IPS DF 6.9 (cell line): ENCODE measurements at regions not wholly inside any gene's neighbourhood (a gene's known extent, or its start where the extent isn't known, plus 50 kb on each side); places are given as distances from the start of the nearest gene placed in this dataset.

Experiments used
- DNase-seq: peaks from one replicate; pipeline ENCODE4 v3.0.0-alpha.2; 2013; ENCODE audit warnings: low read depth, low spot score
- H3K27ac ChIP-seq: one replicate; pipeline ENCODE4 v1.5.1; 2013; ENCODE audit warnings: low read length, control low read depth
- H3K27me3 ChIP-seq: 2 replicates; pipeline ENCODE4 v1.6.1; 2013; ENCODE audit warnings: mild to moderate bottlenecking, low read length; ENCODE audit not compliant: control insufficient read depth, insufficient read depth
- H3K36me3 ChIP-seq: 2 replicates; pipeline ENCODE4 v1.6.1; 2013; ENCODE audit warnings: low read length; ENCODE audit not compliant: control insufficient read depth, insufficient read depth
- H3K4me1 ChIP-seq: 2 replicates; pipeline ENCODE4 v1.6.1; 2013; ENCODE audit warnings: low read length; ENCODE audit not compliant: control insufficient read depth, insufficient read depth
- H3K4me3 ChIP-seq: 2 replicates; pipeline ENCODE4 v1.5.1; 2013; ENCODE audit warnings: mild to moderate bottlenecking, low read length
- H3K9me3 ChIP-seq: 2 replicates; pipeline ENCODE4 v1.6.1; 2013; ENCODE audit warnings: low read length, inconsistent platforms; ENCODE audit not compliant: control insufficient read depth, insufficient read depth
- WGBS: extraction: QIAGEN DNeasy Blood & Tissue Kit; methylation state at CpG from one replicate; pipeline ENCODE4 v1.1.7; 2013; ENCODE audit warnings: mixed read lengths, missing lambda C conversion rate; ENCODE audit not compliant: insufficient read length, insufficient coverage; 5-methylcytosine and 5-hydroxymethylcytosine counted together

GRCh38 chr5:116631147-116631546 is 56.5 kb upstream of the SEMA6A start:
- no peaks in the 10 kb centered on the region; the same call in 1 of the 2 replicates for H3K4me1 ChIP-seq
- DNase-seq = no peak
- WGBS = no CpG with 5 or more reads among the region's 1 CpG
- H3K4me3 ChIP-seq = no peak overlapping the region
- H3K9me3 ChIP-seq = no peaks in the 10 kb centered on the region
- no peak overlapping the region for H3K27ac ChIP-seq
- no peaks in the 10 kb centered on the region for H3K36me3 ChIP-seq
- no peaks in the 10 kb centered on the region for H3K27me3 ChIP-seq

DNA sequence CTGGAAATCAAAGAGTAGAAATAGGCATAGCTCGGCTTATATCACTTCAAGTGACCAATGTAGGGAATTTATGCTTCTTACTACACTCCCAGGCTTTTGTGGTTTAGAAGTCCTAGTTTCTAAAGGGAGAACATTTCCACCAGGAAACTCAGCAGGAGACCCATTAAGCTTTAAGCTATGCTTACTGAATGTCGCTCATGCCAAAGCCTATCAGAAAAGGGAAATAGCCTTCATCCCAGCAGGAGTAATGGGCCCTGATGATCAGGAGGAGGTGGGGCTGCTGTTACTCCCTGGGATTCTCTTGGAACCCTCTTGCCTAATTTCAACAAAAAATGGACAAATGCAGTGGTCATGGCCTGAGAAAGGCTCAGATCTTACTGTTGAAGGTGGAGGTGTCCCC is 54.5 kb upstream of the SEMA6A start:
- no CpG with 5 or more reads among the region's 2 CpGs for WGBS
- Histone ChIP-seq H3K27ac (no peak overlapping the region), H3K4me1 (no peaks in the 10 kb centered on the region; the same call in 1 of the 2 replicates), H3K27me3 (no peaks in the 10 kb centered on the region), H3K9me3 (no peaks in the 10 kb centered on the region), H3K36me3 (no peaks in the 10 kb centered on the region), H3K4me3 (no peak overlapping the region)
- peak; percentile 29 for DNase-seq

DNA sequence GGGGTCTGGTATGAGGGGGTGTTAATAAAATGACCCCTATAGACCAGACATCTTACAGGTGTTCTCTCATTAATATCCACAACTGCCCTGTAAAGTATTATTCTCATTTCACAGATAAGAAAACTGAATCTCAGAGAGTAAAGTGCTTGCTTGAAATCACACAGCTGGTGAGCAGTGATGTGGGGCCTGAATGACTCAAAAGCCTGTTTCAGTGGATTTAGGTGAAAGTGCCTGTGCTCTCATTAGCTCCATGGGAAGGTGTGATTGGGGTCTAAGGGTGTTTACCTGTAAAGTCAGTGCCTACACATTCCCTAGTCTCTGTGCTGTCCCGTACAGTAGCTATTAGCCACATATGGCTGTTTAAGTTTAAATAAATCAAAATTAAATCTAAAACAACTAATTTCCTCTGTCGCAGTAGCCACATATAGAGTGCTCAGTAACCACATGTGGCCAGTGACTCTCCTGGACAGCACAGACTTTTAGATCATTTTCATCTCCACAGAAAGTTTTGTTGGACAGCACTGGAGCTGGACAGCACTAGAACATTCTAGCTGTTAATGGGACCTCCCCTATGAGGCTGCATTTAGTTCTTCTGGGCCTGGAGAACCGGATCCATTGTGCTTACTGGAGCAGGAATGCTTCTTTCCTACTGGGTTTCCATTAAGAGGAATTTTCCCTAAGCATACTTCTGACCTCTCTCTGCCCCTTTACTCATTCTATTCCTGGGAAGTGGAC is 52.5 kb upstream of the SEMA6A start:
- no peak overlapping the region for H3K27ac ChIP-seq
- no CpG with 5 or more reads among the region's 3 CpGs for WGBS
- no peaks in the 10 kb centered on the region; the same call in 1 of the 2 replicates for H3K4me1 ChIP-seq

GRCh38 chr5:116626272-116626723 is 51.7 kb upstream of the SEMA6A start:
- no CpG with 5 or more reads among the region's 13 CpGs for WGBS
- no peaks in the 10 kb centered on the region; the same call in 1 of the 2 replicates for H3K4me1 ChIP-seq
- H3K27me3 ChIP-seq = no peaks in the 10 kb centered on the region
- H3K4me3 ChIP-seq = no peak overlapping the region
- no peaks in the 10 kb centered on the region for H3K9me3 ChIP-seq
- no peaks in the 10 kb centered on the region for H3K36me3 ChIP-seq
- H3K27ac ChIP-seq = no peak overlapping the region
- DNase-seq = no peak

More for the DNA sequence above, 52.5 kb upstream of the SEMA6A start:
- Histone ChIP-seq H3K4me3 (no peak overlapping the region), H3K36me3 (no peaks in the 10 kb centered on the region), H3K27me3 (no peaks in the 10 kb centered on the region), H3K9me3 (no peaks in the 10 kb centered on the region)
- no peak for DNase-seq
